ENCODE measurements at regions not wholly inside any gene's neighbourhood (a gene's known extent, or its start where the extent isn't known, plus 50 kb on each side); places are given as distances from the start of the nearest gene placed in this dataset.
"Not testable (repeated sequence)": the region's sequence is repeated elsewhere in the genome, so short reads cannot be mapped to it uniquely, and the experiment has no call there.

DNA sequence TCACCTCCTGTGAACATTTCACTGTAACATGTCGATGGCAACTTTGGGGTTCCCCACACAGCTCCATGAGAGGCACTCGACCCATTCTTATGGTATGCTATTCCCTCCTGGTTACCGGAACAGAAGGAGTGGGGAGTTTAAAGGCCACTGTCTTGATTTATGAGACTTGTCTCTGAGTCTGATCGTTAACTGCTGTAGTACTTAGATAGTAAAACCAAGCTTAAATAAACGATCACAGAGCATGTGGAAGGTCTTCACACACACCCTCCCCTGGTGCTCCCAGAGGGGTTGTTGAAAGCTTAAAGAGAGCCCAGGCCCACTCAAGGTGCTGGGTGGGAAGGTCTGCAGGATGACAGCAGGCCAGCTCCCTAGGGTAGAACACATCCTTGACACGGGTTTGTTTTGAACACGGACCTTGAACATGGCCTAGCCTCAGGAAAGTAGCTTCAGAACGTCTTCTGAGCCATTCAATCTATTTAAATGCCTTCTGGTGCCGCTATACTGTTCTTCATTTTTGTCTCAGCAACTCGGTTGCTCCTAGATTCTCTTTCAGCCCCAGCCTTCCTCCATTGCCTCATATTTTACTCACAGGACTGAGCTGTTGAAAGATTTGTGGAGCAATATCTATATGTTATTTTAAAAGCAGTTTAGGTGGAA lies 335.3 kb downstream of the FGFR2 start:
- Histone ChIP-seq H3K27ac (ENCODE audit: low read depth) (no peak overlapping the region), H3K4me3 (ENCODE audit: low read depth, low read length) (no peak overlapping the region), H3K36me3 (ENCODE audit: insufficient read depth) (no peaks in the 10 kb centered on the region), H3K4me1 (ENCODE audit: insufficient read depth) (no peaks in the 10 kb centered on the region)
- WGBS, result 49% methylated on average over 10 of the region's 10 CpGs
- DNase-seq (ENCODE audit: extremely low spot score), result no peak

DNA sequence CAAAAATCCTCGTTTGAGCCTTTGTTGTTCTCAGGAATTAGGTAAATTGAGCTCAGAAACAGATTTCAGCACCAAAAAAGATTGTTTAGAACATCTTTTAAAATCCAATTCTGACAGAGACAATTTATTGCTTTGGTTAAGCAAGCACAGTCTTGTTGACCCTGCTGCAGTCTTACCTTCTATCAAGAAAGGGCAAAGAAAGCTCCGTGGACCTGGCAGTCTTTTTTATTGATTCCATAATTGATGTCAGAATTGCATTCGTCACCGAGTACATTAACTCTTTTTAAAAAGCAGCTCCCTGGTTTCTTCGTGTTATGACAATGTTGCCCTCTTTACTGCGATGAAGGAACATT lies 334.8 kb downstream of the FGFR2 start:
- no peak for DNase-seq (ENCODE audit: extremely low spot score)
- WGBS, result 66% methylated on average over 6 of the region's 6 CpGs
- no peak overlapping the region for H3K27ac ChIP-seq (ENCODE audit: low read depth)

DNA sequence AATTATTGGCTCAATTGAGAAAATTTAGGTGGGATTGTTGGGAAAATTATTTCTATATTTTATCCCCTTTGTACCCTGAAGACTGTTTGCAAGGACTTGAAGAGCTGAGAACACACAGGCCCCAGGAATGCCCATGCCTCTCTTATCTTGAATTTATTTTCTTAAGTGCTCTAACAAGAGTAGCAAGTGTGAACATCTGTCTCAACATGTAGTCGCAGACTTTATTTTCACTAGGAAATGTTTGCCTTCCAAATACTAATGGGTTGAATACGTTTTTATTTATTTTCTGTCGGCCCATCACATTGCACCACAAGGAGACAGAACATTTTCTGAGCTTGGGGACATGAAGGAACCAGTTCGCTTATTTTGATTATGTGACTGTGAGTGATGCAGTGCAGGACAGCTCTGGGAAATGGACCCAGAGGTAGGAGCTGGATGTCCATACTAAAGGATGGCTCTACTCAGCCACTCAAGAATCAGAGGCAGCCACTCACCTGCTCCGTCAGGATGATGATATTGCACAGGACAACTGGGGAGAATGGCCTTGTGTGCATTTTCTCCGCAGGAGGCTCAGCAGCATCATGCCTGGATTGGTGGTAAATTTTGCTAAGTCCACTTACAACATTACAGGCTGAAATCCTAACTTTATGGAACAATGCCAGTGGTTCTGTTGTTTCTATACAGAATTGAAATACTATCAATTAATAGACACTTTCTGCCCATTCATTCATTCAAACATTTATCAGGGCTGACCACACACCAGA lies 332.7 kb downstream of the FGFR2 start:
- no peaks in the 10 kb centered on the region for H3K4me1 ChIP-seq (ENCODE audit: insufficient read depth)
- no peaks in the 10 kb centered on the region for H3K36me3 ChIP-seq (ENCODE audit: insufficient read depth)
- WGBS, result 46% methylated on average over 6 of the region's 6 CpGs
- DNase-seq (ENCODE audit: extremely low spot score), result no peak
- H3K27ac ChIP-seq (ENCODE audit: low read depth), result no peak overlapping the region
- H3K4me3 ChIP-seq (ENCODE audit: low read depth, low read length), result no peak overlapping the region

More for the DNA sequence above, 334.8 kb downstream of the FGFR2 start:
- no peaks in the 10 kb centered on the region for H3K4me1 ChIP-seq (ENCODE audit: insufficient read depth)
- no peaks in the 10 kb centered on the region for H3K36me3 ChIP-seq (ENCODE audit: insufficient read depth)
- no peak overlapping the region for H3K4me3 ChIP-seq (ENCODE audit: low read depth, low read length)

DNA sequence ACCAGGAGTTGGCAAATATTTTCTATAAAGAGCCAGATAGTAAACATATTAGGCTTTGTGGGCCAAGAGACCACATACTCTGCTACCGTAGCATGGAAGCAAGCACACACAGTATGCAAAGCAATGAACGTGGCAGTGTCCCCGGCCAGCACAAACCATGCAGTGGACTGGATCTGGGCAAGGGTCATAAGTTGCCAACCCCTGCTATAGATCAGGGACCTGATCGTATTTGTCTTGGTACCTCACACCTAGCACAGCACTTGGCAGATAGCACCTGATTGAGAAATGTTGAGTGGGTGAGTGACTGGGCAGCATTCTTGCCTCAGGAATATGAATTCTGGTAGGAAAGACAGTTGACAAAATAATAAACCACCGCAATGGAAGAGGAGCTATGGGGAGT lies 331.9 kb downstream of the FGFR2 start:
- no peak for DNase-seq (ENCODE audit: extremely low spot score)
- no peak overlapping the region for H3K4me3 ChIP-seq (ENCODE audit: low read depth, low read length)
- H3K27ac ChIP-seq (ENCODE audit: low read depth), result peak overlapping the region; percentile 35
- 72% methylated on average over 5 of the region's 5 CpGs for WGBS
- H3K36me3 ChIP-seq (ENCODE audit: insufficient read depth), result no peaks in the 10 kb centered on the region
- H3K4me1 ChIP-seq (ENCODE audit: insufficient read depth), result no peaks in the 10 kb centered on the region

DNA sequence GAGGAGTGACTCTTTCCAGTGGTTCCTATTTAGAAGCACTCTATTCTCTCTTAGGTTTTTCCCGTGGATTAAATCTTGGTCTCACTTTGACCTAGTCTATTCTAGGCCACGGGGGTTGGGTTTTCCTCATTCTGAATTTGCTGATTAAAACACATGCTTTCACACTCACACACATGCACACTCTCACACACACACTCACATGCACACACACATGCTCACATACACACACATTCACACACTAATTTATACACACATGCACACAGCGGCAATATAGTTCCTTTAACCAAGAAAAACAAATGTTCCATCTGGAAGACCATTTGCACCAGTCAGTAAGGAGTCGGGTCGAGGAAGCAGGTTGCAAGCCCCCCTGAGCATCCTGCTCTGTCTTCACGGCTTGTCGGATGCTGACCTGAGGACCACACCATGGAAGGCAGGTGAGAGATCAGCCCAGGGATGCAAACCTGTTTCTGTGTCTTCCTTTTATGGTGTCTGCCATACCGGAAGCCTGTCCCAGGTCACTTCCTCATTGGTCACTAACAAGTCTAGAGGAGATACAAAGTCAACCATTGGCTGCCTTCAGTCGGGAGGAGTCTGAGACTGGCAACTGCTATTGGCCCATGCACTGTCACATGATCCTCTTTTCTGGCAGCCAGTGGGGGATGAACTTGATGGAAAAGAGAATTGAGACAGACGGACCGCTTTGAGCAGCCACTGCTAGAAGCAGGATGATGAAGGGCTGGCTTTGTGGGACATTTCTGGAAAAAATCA lies 330.8 kb downstream of the FGFR2 start:
- no peaks in the 10 kb centered on the region for H3K4me1 ChIP-seq (ENCODE audit: insufficient read depth)
- no peak overlapping the region for H3K27ac ChIP-seq (ENCODE audit: low read depth)
- no peak for DNase-seq (ENCODE audit: extremely low spot score)
- no peak overlapping the region for H3K4me3 ChIP-seq (ENCODE audit: low read depth, low read length)
- H3K36me3 ChIP-seq (ENCODE audit: insufficient read depth), result no peaks in the 10 kb centered on the region
- WGBS, result 93% methylated on average over 11 of the region's 11 CpGs

DNA sequence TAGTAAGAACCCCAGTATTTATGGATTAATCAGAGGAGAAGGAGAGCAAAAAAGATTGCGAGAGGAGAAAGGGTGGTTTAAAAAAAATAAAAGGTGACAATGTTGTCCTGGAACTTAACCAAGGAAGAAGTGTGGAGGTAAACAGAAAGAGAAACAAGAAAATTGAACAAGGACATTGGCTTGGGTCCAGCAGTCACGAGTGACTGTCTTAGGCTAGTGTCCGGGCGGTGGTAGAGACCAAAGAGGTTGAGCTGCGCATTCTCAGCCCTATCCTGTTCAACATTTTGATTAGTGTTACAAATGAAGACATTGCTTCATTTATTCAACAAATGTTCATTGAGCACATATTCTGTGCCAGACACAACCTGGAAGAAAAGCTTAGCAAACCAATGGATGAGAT lies 329.9 kb downstream of the FGFR2 start:
- WGBS, result 87% methylated on average over 5 of the region's 5 CpGs
- Histone ChIP-seq H3K4me1 (ENCODE audit: insufficient read depth) (no peaks in the 10 kb centered on the region), H3K27ac (ENCODE audit: low read depth) (no peak overlapping the region), H3K36me3 (ENCODE audit: insufficient read depth) (no peaks in the 10 kb centered on the region), H3K4me3 (ENCODE audit: low read depth, low read length) (no peak overlapping the region)
- no peak for DNase-seq (ENCODE audit: extremely low spot score)

DNA sequence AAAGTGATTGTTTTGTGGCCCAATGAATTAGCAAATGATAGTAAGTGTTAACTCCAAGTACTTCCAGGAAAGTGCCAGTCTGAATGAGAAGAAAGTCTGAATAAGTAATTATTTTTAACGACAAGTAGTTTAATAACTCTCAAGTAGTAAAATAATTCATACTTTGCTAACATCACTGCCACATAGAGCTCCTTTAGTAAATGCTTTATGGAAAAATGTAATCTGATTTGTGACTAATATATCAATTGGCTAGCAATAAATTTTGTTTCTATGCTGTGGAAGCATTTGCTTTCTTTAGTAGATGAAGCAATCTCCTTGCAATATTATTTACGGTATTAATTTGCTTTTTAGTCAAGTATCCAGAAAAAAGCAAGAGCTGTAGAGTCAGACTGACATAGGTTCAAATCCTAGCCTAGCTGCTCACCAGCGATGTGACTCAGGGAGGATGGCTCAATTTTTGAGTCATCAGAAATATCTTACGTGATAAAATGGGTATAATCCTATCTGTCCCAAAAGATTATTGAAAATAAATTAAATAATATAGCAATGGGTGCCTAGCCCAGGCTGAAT lies 329.3 kb downstream of the FGFR2 start:
- Histone ChIP-seq H3K4me1 (ENCODE audit: insufficient read depth) (no peaks in the 10 kb centered on the region), H3K36me3 (ENCODE audit: insufficient read depth) (no peaks in the 10 kb centered on the region), H3K27ac (ENCODE audit: low read depth) (no peak overlapping the region), H3K4me3 (ENCODE audit: low read depth, low read length) (no peak overlapping the region)
- no peak for DNase-seq (ENCODE audit: extremely low spot score)
- 81% methylated on average over 4 of the region's 4 CpGs for WGBS

DNA sequence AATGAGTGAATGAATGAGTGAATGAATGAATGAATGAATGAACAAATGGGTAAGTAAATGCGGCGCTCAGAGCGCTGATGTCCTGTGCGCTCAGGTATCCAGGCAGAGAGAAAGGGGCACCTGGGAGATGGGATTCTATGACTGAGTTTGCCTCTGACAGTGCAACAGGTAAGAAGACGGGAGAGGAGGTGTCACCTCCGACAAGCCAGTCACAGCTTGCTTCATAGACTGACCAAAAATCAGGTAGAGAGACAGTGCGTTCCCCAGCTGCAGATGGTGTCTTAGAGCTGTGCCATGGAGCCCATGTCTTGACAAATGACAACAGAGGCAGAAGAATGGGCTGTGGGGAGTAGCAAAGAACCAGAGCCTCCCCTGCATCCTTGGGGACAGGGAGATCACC lies 327.3 kb downstream of the FGFR2 start:
- no peaks in the 10 kb centered on the region for H3K4me1 ChIP-seq (ENCODE audit: insufficient read depth)
- no peaks in the 10 kb centered on the region for H3K36me3 ChIP-seq (ENCODE audit: insufficient read depth)
- no peak overlapping the region for H3K27ac ChIP-seq (ENCODE audit: low read depth)
- no peak overlapping the region for H3K4me3 ChIP-seq (ENCODE audit: low read depth, low read length)
- 96% methylated on average over 7 of the region's 7 CpGs for WGBS
- DNase-seq (ENCODE audit: extremely low spot score), result no peak

DNA sequence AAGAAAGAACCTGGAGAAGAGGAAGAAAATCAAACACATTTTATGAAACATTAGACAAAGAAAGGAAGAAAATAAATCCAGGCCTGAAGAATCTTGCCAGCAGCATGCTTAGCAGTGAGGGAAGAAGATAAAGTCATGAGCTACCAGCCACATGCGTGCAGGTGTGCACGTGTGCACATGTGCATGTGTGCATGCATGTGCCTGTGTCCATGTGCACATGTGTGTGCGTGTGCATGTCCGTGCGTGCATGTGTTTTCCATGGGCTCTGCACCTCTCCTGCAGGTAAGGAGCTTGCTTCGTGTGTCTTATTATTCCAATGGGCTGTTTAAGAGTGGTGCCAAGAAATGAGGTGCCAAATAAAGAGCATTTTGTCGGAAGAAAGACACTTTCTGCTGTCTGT lies 322.2 kb downstream of the FGFR2 start:
- 94% methylated on average over 7 of the region's 7 CpGs for WGBS
- no peaks in the 10 kb centered on the region for H3K36me3 ChIP-seq (ENCODE audit: insufficient read depth)
- DNase-seq (ENCODE audit: extremely low spot score), result no peak
- H3K4me3 ChIP-seq (ENCODE audit: low read depth, low read length), result no peak overlapping the region
- no peaks in the 10 kb centered on the region for H3K4me1 ChIP-seq (ENCODE audit: insufficient read depth)
- no peak overlapping the region for H3K27ac ChIP-seq (ENCODE audit: low read depth)

DNA sequence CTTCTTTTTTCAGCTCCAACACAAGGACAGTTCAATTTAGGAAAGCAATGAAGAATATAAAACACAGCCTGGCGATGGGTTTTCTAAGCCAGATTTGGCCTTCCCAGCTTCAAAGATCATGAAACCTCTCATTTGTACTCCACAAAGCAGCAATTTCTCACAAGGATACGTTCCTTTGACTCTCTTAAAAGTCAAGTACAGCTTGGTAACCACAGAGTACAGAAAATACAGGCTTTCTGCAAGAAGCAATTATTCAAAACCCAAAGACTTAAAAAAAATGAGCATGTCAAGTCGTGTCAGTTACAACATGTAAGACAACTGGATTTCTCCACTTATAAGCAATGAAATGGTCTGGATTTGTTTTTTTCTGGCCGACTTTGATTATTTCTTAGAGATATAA lies 321.4 kb downstream of the FGFR2 start:
- no peak for DNase-seq (ENCODE audit: extremely low spot score)
- Histone ChIP-seq H3K4me3 (ENCODE audit: low read depth, low read length) (no peak overlapping the region), H3K27ac (ENCODE audit: low read depth) (no peak overlapping the region), H3K4me1 (ENCODE audit: insufficient read depth) (no peaks in the 10 kb centered on the region), H3K36me3 (ENCODE audit: insufficient read depth) (no peaks in the 10 kb centered on the region)
- 85% methylated on average over 4 of the region's 4 CpGs for WGBS

DNA sequence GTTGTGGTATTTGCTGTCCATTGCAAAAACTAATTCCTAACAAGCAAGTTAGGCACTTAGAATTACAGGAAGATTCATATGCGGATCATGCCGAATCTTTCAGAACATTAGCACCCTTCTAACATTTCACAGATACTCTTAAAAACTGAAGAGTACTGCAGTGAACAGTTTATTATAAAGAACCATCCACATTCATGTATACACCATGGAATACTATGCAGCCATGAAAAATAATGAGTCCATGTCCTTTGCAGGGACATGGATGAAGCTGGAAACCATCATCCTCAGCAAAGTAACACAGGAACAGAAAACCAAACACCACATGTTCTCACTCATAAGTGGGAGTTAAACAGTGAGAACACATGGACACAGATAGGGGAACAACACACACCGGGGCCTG lies 319.9 kb downstream of the FGFR2 start:
- H3K36me3 ChIP-seq (ENCODE audit: insufficient read depth); H3K4me1 ChIP-seq (ENCODE audit: insufficient read depth); H3K4me3 ChIP-seq (ENCODE audit: low read depth, low read length); H3K27ac ChIP-seq (ENCODE audit: low read depth); DNase-seq (ENCODE audit: extremely low spot score): not testable (repeated sequence)
- 89% methylated on average over 3 of the region's 3 CpGs for WGBS

DNA sequence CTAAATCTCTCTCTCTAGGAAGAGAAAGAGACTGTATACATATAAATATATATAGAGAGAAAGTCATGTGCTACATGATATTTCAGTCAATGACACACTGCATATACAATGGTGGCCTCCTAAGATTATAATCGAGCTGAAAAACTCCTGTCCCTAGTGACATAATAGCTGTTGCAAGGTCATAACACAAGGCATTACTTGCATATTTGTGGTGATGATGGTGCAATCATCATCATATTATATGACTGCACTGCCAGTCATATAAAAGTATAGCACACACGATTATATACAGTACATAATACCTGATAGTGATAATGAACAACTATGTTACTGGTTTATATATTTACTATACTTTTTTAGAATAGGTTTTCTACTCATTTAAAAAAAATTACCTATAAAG lies 316.7 kb downstream of the FGFR2 start:
- no peak overlapping the region for H3K4me3 ChIP-seq (ENCODE audit: low read depth, low read length)
- WGBS, result 67% methylated on average over 2 of the region's 2 CpGs
- H3K4me1 ChIP-seq (ENCODE audit: insufficient read depth), result no peaks in the 10 kb centered on the region
- no peak overlapping the region for H3K27ac ChIP-seq (ENCODE audit: low read depth)
- no peaks in the 10 kb centered on the region for H3K36me3 ChIP-seq (ENCODE audit: insufficient read depth)
- no peak for DNase-seq (ENCODE audit: extremely low spot score)

DNA sequence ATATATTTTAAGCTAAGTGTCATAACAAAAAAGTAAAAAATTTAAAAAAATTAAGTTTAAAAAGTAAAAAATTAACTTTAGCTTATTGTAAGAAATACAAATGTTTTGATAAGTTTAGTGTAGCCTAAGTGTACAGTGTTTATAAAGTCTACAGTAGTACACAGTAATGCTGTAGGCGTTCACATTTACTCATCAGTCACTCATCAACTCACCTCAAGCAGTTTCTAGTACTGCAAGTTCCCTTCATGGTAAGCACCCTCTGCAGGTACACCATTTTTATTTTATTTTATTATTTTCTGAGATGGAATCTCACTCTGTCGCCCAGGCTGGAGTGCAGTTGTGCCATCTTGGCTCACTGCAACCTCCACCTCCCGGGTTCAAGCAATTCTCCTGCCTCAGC lies 316.0 kb downstream of the FGFR2 start:
- no peaks in the 10 kb centered on the region for H3K36me3 ChIP-seq (ENCODE audit: insufficient read depth)
- no peaks in the 10 kb centered on the region for H3K4me1 ChIP-seq (ENCODE audit: insufficient read depth)
- H3K4me3 ChIP-seq (ENCODE audit: low read depth, low read length), result no peak overlapping the region
- H3K27ac ChIP-seq (ENCODE audit: low read depth), result no peak overlapping the region
- WGBS, result 93% methylated on average over 3 of the region's 3 CpGs
- DNase-seq (ENCODE audit: extremely low spot score), result no peak
